HG03521 (cell line): ENCODE measurements at regions not wholly inside any gene's neighbourhood (a gene's known extent, or its start where the extent isn't known, plus 50 kb on each side); places are given as distances from the start of the nearest gene placed in this dataset.
"Not testable (repeated sequence)": the region's sequence is repeated elsewhere in the genome, so short reads cannot be mapped to it uniquely, and the experiment has no call there.

ENCODE experiments used
- ATAC-seq: cut with Tn5 transposase; IDR thresholded peaks from one replicate; pipeline ENCODE4 v1.9.1; 2021; ENCODE audit warnings: mild to moderate bottlenecking, moderate library complexity; ENCODE audit not compliant: unreplicated experiment

DNA sequence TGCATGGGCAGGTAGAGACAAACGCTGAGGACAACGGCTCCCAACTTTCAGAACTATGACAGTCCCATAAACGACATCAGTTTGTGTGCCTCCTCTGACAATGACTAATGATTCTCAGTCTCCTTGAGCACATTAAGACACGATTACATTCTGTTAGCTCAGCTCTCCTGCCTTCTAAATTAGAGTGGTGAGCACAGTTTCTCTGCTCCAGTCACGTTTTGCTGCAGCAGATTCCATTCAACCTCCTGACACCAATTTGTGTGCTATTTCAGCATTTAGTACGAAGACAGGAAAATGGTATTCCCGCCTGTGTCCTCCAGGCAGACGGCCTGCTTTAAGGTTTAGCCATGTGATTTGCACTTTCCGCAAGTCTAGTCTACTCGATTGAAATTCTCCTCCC is 458.4 kb upstream of the CFAP20DC start:
- ATAC-seq = no peak

DNA sequence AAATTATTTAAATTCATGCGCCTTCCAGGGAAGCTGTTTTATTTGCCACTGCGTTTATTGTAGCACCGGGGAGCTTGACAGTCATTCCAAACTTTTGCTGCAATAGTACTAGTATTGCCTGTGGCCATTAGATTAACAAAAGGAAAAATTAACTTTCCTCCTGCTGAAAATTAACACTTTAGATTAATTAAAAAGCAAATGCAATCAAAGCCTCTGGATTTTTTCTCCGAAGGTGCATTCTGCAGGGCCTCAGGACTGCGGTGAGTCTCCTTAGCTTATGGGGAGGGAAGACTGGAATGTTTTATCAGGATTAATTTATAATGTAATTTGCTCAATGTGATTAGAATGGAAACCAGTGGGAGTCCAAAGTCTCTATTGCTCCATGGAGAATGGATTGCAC is 456.4 kb upstream of the CFAP20DC start:
- no peak for ATAC-seq

DNA sequence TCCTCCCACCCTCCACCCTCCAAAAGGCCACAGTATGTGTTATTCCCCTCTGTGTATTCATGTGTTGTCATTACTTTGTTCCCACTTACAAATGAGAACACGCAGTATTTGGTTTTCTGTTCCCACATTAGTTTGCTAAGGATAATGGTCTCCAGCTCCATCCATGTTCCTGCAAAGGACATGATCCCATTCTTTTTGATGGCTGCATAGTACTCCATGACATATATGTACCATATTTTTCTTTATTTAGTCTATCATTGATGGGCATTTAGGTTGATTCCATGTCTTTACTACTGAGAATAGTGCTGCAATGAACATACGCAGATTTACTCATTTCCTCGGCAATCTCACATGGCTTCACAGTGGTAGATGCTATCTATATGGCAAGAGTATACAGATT is 453.6 kb upstream of the CFAP20DC start:
- no peak for ATAC-seq

DNA sequence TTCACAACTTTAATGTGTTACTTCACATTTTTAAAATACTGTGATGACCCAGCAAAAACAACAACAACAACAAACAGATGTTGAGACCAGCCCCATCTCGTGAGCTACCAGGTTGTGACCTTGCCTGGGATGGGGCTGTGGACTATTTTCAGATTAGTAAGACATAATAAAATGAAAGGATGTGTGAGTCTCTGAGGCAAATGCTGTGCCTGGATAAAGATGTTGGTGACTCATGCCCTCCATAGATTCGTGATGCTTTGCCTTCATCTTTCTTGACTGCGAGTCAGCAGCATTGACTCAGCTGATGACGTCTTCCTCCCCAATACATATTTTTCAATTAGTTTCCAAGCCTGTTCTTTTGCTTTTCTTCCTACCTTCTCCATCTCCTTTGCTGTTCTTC is 453.0 kb upstream of the CFAP20DC start:
- no peak for ATAC-seq

DNA sequence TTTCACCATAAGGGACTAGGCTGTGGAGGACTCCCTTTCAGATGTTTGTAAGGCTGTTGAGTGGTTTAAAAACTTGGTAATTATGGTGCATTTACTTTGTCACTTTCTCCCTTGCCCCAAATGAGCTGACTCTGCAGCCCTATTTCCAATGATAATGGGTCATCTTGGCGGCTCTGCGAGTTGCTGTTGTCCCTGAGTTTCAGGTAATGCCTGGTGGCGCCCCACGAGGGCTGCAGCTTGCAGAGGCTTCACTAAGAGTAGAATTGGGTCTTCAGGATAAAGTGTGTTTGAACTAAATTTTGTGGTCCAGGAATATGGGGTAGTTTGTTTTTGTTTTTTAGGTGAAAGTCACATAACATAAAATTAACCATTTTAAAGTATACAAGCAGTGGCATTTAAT is 450.1 kb upstream of the CFAP20DC start:
- ATAC-seq = no peak

DNA sequence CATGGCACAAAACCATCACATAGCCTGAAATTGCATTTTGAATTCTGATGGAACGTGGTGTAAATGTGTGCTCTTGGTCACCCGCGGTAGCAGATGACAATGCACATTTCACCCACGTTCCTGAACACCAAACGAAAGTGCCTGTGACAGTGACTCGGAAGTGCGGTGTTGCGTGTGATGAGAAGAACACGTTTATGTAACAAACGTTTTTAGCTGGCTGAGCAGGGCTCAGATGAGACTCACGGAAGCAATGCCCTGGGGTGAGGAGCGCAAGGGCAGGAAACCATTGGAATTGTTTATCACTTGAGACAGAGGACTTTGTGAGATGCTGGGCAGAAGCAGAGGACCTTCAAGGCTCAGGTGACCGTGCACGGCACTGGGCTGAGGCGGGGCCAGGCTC is 449.2 kb upstream of the CFAP20DC start:
- no peak for ATAC-seq

DNA sequence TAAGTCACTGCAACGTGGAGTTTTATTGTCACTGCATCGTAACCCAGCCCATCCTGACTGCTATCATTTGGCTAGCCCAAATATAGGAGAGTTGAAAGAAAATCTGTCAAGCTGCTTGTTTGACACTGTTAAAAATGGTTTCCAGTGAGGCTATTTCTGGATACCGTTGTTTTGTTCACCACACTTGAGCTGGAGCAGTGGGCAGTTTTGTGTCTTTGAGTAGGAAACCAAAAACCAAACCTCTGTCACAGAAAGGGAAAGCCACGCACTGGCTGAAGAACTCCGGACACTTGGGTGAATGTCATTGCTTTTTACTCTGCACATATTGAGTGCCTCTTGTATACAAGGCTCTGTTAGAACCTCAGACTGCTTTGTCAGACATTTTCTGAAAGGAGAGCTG is 446.4 kb upstream of the CFAP20DC start:
- no peak for ATAC-seq

DNA sequence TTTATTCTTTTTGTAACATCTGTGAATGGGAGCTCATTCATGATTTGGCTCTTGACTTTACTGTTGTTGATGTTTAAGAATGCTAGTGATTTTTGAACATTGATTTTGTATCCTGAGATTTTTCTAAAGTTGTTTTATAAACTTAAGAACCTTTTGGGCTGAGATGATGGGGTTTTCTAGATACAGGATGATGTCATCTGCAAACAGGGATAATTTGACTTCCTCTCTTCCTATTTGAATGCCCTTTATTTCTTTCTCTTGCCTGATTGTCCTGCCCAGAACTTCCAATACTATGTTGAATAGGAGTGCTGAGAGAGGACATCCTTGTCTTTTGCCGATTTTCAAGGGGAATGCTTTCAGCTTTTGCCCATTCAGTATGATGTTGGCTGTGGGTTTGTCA is 445.1 kb upstream of the CFAP20DC start:
- ATAC-seq = not testable (repeated sequence)

DNA sequence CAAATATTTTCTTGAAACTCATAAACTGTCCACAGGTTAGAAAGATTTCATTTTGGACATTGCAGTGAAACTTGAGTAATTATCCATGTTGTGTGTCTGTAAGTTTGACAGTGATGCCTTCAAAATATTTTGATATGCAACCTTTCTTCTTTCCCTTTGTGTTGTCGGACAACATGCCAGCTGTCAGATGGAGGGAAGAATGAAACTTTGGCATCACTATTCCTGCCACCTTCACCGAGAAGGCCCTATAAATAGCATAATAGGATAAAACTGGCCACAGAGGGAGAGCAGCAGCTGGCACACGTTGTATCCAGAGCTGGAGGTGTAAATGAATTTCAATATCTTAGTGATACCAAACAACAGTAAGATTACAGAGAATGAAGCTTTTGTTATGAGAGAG is 436.7 kb upstream of the CFAP20DC start:
- no peak for ATAC-seq

DNA sequence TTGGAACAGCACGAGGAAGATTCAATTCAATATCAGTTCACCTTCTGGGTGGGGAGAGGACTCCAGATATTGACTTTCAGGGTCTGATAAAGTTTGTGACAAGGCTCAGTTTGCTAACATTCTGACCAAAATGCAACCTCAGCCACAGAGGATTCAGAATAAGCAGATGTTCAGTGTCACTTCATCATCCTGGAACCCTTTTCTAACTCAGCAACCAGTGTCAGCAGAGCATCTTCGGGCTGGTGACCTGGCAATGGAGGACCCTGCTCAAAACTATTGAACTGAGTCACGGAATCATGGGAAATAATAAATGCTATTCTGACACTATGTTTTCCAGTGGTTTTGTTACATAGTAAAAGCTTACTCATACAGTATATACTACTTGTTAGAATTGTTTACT is 433.4 kb upstream of the CFAP20DC start:
- ATAC-seq = no peak

DNA sequence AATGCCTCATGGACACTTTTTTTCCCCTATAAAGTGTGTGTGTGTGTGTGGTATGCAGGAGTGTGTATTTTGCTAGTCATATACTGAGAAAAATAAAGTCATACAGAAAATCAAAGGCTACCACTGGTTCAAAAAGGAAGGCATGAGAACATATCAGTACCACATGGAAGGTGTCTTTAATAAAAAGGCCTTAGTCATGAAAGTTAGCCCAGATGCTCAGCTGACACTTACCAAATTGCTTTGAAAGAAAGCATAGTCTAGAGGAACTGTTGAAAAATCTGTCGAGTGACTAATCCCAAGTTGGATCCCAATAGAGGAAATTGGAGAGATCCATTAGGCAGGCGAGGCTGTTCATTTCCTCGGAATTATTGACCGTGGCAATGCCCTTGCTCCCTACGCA is 432.9 kb upstream of the CFAP20DC start:
- ATAC-seq = no peak

DNA sequence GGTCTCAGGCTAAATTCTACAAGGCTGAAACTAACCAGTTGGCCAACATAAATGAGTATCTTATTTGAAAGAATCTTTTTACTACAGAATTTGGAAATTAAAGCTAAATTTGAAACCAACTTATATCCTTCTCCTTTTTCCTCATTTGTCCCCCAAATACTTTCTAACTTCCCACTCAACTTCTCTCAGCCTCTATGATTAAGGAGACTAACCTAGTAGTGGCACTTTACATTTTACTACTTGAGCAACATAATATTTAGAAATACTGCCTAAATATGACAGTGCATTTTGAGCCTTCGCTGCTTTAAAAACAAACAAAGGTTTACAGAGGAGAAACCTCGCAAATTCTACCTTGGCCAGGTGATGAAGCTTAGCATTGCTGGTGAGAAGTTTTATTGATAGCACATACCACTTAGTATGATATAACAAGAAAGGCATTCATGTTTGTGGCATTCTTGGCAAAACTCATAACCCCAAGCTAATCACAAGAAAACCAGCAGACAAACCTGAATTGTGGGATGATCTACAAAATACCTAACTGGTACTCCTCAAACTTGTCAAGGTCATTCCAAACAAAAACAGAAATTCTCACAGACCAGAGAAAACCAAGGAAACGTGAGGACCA is 432.1 kb upstream of the CFAP20DC start:
- ATAC-seq = no peak

DNA sequence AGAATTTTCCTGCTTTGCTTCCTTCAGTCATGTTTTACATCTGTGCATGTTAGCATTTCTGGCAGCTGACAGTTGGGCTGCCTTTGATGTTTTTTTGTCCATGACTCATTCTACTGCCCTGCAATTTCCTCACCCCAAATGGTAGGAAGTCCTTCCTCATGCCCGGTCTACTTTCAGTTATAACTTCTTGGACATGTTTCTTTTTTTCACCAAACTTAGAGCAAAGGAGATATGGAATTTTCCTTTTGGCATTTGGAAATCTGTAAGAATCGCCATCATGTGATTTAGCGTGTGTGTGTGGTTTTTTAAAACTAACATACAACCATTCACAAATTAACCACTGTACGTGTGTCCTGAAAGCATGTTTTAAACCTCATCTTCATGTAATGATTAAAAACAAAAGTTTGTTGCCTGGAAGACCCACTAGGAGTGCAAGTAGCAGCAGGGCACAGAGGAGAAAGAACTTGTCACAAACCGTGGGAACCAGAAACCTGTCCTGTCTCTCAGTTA is 430.7 kb upstream of the CFAP20DC start:
- peak; percentile 74 for ATAC-seq

DNA sequence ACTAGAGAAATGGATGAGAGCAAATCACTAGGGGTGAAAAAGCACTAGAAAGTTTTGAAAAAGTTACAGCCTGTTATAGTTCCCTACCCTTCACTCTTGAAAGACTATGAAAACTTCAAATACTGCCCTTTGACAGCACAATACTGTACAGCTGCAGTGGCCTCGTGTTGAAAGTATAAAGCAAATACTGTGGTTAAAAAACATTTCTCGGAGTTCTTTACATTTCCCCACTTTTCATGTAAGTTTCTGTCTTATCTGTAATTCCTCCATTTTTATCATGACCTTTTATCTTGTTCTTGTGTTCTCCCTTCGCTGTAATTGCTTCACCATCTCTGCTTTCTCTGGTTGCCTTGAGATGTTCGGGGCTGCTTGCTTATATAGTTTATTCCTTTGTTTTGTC is 423.8 kb upstream of the CFAP20DC start:
- no peak for ATAC-seq

DNA sequence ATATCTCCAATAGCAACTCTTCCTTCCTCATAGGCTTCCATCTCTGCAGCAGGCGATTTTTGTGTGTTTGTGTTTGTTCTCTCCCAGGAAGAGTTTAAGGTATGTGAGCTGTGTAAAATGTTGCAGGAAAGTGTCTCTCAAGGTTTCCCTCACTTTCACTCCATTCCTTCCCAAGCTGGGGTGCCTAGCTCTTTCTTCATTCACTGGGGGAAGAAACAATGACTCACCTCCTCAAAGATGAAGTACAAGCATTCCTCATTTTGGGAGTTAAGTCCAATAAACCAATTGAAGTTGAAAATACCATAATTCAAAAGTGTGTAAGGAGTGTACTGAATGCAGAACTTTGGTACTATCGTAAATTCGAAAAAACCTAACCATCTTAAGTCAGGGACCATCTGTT is 422.7 kb upstream of the CFAP20DC start:
- no peak for ATAC-seq

DNA sequence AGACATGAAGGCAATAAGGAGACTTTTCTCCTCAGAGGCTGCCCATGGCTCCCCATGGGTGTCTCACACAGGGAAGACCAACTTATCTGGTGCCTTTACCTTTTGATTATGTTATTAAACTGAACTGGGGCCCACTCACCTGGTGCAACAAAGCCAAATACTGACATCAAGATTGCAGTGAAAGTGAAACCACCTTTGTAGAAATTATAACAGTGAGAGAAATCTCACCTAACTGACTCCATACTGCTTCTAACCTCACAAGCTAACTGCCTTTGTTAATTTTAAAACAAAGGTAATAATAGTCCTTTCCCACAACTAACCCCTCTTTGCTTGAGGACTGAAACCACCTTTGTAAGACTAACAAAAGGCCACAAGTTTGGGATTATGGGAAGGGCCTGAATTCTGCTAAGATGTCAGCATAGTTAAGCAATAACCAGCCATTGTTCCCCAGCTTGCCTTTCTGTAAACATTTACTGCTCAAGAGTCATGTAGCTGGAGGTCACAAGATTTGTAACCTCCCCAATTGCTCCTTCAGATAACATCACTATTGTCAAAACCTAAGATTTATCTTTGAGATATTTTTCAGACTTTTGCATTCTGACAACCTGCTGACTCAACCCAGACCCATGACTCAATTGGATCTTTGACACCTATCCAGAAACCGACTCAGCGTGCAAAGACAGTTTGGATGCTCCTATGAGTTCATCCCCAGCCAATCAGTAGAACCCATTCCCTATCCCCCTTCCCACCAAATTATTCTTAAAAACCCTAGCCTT is 420.3 kb upstream of the CFAP20DC start:
- no peak for ATAC-seq

DNA sequence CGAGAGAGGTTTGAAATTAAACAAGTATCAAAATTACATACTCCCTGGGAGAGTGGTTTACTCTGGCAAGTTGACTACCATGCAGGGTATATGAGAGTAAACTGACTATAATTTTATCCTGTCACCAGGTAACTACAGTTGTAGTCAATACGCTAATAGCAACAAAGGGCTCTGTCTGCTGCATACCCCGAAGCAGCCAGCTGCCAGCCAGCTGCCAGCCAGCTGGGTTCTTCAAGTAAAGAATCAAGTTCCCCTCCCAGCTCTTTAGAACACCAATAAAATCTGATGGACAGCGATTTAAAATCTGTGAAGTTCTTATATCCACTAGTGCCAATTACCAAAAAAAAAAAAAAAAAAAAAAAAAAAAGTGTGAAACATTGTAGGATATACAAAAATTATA is 417.7 kb upstream of the CFAP20DC start:
- no peak for ATAC-seq

DNA sequence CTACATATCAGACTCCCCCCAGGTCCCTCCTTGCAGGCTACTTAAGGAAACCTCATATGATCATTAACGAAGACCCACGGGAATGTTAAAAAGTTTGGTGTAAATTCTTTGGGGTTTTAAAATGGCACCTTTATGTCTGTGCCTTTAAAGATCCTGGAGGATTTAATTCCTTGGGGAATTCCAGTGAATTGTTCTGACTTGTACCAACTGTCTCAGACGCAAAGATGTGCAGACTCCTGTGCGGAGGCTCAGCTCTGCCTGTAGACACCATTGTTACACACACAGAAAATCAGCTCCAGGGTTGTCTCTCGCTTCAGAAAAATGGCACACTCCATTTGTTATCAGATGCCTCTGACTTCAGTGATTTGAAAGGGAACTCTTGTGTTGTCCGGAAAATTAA is 414.4 kb upstream of the CFAP20DC start:
- no peak for ATAC-seq

DNA sequence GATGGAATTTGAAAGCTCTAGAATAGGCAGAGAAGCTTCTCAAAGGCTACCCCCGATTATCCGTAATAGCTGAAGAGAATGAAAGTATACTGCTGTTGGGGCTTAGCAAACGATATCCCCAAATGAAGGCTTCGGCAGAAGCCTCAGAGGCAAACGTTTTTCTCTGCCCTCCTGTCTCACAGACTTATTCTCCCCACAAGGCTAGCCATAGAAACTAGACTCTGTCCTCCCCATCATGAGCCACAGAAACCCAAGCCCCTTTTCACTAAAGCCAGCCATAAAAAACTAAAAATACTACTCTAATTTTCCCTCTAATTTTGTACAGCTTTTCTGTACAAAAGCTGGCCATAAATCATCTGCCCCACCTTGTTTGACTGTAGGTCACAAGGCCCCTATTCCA is 413.4 kb upstream of the CFAP20DC start:
- ATAC-seq = no peak

DNA sequence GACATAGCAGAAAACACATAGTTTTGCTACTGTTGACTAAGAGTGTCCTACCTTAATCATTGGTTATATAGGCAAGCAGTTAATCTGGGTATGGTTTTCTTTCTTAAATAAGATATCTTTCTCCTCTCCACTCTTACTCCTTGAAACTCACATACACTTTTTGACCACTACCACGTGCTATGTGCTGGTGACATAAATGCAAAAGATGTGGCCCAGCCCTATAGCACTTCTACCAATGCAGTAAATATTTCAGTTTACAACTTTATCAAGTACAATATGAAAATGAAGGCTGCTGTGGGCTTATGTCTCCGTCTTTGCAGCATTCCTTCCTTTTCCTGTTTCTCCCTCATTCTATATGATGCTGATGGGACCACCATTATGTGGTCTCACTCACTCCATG is 410.2 kb upstream of the CFAP20DC start:
- no peak for ATAC-seq

DNA sequence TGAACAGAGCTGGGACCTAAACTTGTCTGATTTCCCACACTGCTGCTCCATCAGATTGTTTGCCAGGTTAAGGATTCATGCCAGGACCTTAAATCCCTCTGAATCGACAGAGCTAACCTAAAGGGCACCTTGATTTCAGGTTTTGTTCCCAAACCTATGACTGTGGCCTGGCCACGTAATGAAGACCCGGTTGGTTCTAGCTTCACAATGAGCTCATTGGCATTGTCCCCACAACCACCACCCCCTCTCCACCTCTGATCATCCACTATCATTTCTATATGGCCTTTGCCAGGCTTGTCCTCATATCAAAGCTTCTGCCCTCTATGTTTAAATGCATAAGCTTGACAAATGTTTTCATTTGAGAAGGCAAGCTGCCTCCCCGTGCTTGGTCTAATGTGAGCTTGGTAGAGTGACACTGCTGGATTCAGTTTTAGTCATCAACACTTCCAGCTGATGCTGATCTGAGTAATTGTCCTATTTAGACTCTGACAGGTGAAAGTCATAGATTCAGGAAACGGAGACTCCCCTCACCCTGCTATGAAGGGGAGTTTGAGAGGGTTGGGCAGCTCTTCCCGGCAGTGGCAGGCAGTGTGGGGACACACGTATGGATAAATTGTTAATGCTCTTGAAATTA is 407.1 kb upstream of the CFAP20DC start:
- peak; percentile 85 for ATAC-seq
